ENCODE measurements at regions not wholly inside any gene's neighbourhood (a gene's known extent, or its start where the extent isn't known, plus 50 kb on each side); places are given as distances from the start of the nearest gene placed in this dataset.

- H3K4me3 ChIP-seq (ENCODE audit: low read depth, low read length) = no peak overlapping the region
- no peak for DNase-seq (ENCODE audit: low read depth)
- TF ChIP-seq, protein P1, sequence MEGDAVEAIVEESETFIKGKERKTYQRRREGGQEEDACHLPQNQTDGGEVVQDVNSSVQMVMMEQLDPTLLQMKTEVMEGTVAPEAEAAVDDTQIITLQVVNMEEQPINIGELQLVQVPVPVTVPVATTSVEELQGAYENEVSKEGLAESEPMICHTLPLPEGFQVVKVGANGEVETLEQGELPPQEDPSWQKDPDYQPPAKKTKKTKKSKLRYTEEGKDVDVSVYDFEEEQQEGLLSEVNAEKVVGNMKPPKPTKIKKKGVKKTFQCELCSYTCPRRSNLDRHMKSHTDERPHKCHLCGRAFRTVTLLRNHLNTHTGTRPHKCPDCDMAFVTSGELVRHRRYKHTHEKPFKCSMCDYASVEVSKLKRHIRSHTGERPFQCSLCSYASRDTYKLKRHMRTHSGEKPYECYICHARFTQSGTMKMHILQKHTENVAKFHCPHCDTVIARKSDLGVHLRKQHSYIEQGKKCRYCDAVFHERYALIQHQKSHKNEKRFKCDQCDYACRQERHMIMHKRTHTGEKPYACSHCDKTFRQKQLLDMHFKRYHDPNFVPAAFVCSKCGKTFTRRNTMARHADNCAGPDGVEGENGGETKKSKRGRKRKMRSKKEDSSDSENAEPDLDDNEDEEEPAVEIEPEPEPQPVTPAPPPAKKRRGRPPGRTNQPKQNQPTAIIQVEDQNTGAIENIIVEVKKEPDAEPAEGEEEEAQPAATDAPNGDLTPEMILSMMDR (IDR thresholded peaks at IDR 0.05; ENCODE audit: insufficient read depth, low read depth, low read length) = no peak
Observed at GRCh38 chr3:168241156-168241555, 145.4 kb upstream of the GOLIM4 start.

DNA sequence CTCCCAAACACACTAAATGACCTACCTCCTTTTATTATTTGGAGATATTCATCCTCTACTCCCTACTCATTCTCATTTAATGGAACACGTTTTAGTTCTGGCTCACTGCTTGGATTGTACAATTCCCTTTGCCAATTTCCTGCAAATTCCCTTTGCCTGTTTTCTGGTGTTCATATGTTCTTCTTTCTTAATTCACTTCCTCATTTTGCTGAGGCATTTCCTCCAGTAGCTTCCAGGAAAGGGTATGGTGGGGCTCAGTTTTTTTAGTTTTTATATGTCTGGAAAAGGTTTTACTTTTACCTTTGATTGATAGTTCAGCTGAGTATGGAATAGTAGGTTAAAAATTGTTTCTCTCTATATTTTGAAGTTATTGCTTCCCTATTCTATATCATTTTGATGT, 143.6 kb upstream of the GOLIM4 start:
- no peak overlapping the region for H3K4me3 ChIP-seq (ENCODE audit: low read depth, low read length)
- DNase-seq (ENCODE audit: low read depth) = no peak
- TF ChIP-seq, protein P1 (IDR thresholded peaks at IDR 0.05; ENCODE audit: insufficient read depth, low read depth, low read length) = no peak

- TF ChIP-seq, protein P1 (IDR thresholded peaks at IDR 0.05; ENCODE audit: insufficient read depth, low read depth, low read length) = no peak
- H3K4me3 ChIP-seq (ENCODE audit: low read depth, low read length) = no peak overlapping the region
- DNase-seq (ENCODE audit: low read depth) = no peak
Observed at GRCh38 chr3:168233001-168233400, 137.3 kb upstream of the GOLIM4 start.

DNA sequence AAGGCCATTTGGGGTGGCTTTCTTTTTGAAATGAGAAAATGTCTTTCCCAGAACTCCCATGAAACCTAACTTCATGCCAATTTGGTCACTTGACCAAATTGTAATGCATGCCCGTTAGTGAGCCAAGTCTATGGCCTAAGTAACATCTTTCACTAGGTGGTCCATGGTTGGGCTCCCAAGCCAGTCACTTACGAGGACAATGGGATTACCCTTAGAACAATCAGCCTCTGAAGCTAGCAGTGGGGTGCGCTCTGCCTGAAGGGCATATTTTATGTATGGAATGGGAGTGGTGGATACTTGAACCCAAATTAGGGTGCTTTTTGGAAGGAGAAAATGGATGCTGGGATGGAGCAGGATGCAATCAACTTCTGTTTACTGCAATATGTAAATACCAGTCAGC, 127.4 kb upstream of the GOLIM4 start:
- no peak for DNase-seq (ENCODE audit: low read depth)
- no peak overlapping the region for H3K4me3 ChIP-seq (ENCODE audit: low read depth, low read length)
- TF ChIP-seq, protein P1 (IDR thresholded peaks at IDR 0.05; ENCODE audit: insufficient read depth, low read depth, low read length) = no peak

DNA sequence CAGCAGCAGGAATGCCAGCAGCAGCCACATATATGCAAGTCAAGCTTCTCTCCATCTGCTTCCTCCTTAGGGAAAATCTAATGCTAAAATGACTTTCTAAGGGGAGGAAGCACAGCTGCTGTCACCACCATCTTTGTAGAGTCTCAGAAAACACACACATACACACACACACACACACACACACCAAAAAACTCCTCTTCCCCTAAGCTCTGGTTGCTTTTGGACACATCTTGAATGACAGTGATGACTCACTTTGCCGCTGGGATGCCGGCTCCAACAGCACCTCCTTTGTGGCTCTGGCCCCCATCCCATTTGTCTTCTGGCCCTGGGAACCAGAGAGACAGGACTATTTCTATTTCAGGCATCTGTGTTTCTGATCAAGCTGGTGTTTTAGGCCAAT, 124.8 kb upstream of the GOLIM4 start:
- TF ChIP-seq, protein P1 (IDR thresholded peaks at IDR 0.05; ENCODE audit: insufficient read depth, low read depth, low read length) = no peak
- DNase-seq (ENCODE audit: low read depth) = no peak
- H3K4me3 ChIP-seq (ENCODE audit: low read depth, low read length) = no peak overlapping the region

- TF ChIP-seq, protein P1 (IDR thresholded peaks at IDR 0.05; ENCODE audit: insufficient read depth, low read depth, low read length) = no peak
- no peak overlapping the region for H3K4me3 ChIP-seq (ENCODE audit: low read depth, low read length)
- DNase-seq (ENCODE audit: low read depth) = no peak
Observed at GRCh38 chr3:168219530-168219929, 123.8 kb upstream of the GOLIM4 start.

DNA sequence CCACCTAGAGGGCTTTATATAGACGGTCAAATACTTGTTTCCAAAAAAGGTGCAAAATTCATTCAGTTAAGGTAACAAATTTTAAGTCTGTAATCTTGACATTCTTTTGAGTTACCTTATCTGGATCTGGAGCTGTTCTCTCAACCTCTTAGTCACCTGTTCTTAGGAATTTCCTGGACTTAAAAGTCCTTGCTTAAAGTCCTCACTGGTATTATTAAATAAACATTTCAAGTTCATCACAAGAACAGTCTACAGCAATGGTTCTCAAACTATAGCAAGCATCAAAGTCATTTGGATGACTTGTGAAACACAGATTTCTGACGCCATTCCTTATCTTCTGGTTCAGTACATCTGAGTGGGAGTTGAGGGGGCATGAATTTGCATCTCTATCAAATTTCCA, 122.9 kb upstream of the GOLIM4 start:
- H3K4me3 ChIP-seq (ENCODE audit: low read depth, low read length) = no peak overlapping the region
- TF ChIP-seq, protein P1 (IDR thresholded peaks at IDR 0.05; ENCODE audit: insufficient read depth, low read depth, low read length) = no peak
- no peak for DNase-seq (ENCODE audit: low read depth)

Measured in fibroblast of villous mesenchyme (primary cell).